PC-9 (cell line): ENCODE measurements at regions not wholly inside any gene's neighbourhood (a gene's known extent, or its start where the extent isn't known, plus 50 kb on each side); places are given as distances from the start of the nearest gene placed in this dataset.

Experiments
- CTCF ChIP-seq: fragments of 200-600 bp; sonication (generic); conservative IDR thresholded peaks from 2 replicates; pipeline ENCODE4 v1.6.1; 2017; ENCODE audit warnings: mixed run types, antibody characterized with exemption, mild to moderate bottlenecking, moderate library complexity
- EZH2 ChIP-seq: fragments of 200-600 bp; sonication (generic); IDR thresholded peaks from 2 replicates; pipeline ENCODE4 v1.8.0; 2017; ENCODE audit warnings: antibody characterized with exemption, low read depth

- TF ChIP-seq CTCF (no peak), EZH2 (no peak)
Observed at GRCh38 chr5:17852740-17853139, 218.5 kb downstream of the TAF11L14 start.
